Liver (tissue), 8 donors: ENCODE measurements at regions not wholly inside any gene's neighbourhood (a gene's known extent, or its start where the extent isn't known, plus 50 kb on each side); places are given as distances from the start of the nearest gene placed in this dataset.

ENCODE experiments used
- DNase-seq: peaks from one replicate; pipeline ENCODE4 v3.0.0-alpha.2; 2017; ENCODE audit warnings: low spot score
- H3K27ac ChIP-seq, 2 donors: one replicate each; pipeline ENCODE4 v1.7.0; 2013; ENCODE audit warnings: inconsistent platforms in 2 of 2, low read length in 2 of 2, control low read depth in 1 of 2, low read depth in 1 of 2, mild to moderate bottlenecking in 1 of 2
- H3K27me3 ChIP-seq, 4 donors: one replicate each; pipeline versions ENCODE4 v1.6.1 to v1.7.0; 2013; ENCODE audit warnings: low read length in 3 of 4, inconsistent platforms in 1 of 4, mild to moderate bottlenecking in 1 of 4, moderate library complexity in 1 of 4; ENCODE audit not compliant: control insufficient read depth in 4 of 4, insufficient read depth in 4 of 4
- H3K36me3 ChIP-seq, 4 donors: one replicate each; pipeline versions ENCODE4 v1.6.1 to v1.7.0; 2013; ENCODE audit warnings: low read length in 3 of 4, mild to moderate bottlenecking in 3 of 4, low read depth in 1 of 4, moderate library complexity in 1 of 4; ENCODE audit not compliant: control insufficient read depth in 4 of 4, insufficient read depth in 3 of 4
- H3K4me1 ChIP-seq, 4 donors: one replicate each; pipeline versions ENCODE4 v1.6.1 to v1.7.0; 2013; ENCODE audit warnings: low read length in 3 of 4, mild to moderate bottlenecking in 3 of 4, moderate library complexity in 1 of 4; ENCODE audit not compliant: control insufficient read depth in 4 of 4, insufficient read depth in 4 of 4
- H3K4me3 ChIP-seq, 3 donors: one replicate each; pipeline versions ENCODE4 v1.6.1 to v1.7.0; 2013; ENCODE audit warnings: low read length in 3 of 3, control low read depth in 1 of 3, low read depth in 1 of 3, mild to moderate bottlenecking in 1 of 3
- H3K9ac ChIP-seq, 2 donors: one replicate each; pipeline ENCODE4 v1.7.0; 2013; ENCODE audit warnings: low read length in 2 of 2, mild to moderate bottlenecking in 2 of 2, moderate library complexity in 2 of 2, control low read depth in 1 of 2, low read depth in 1 of 2
- H3K9me3 ChIP-seq, 4 donors: one replicate each; pipeline versions ENCODE4 v1.6.1 to v1.7.0; 2013; ENCODE audit warnings: low read length in 3 of 4; ENCODE audit not compliant: control insufficient read depth in 4 of 4
- EGR1 ChIP-seq, 2 donors: IDR thresholded peaks; 2 replicates each; pipeline ENCODE4 v1.6.1; 2016 to 2018; ENCODE audit warnings: antibody characterized with exemption in 2 of 2, low read depth in 2 of 2
- FOXA1 ChIP-seq: IDR thresholded peaks from 2 replicates; pipeline ENCODE4 v1.6.1; 2016; ENCODE audit warnings: antibody characterized with exemption
- FOXA2 ChIP-seq: IDR thresholded peaks from 2 replicates; pipeline ENCODE4 v1.6.1; 2016; ENCODE audit warnings: antibody characterized with exemption
- GABPA ChIP-seq, 2 donors: IDR thresholded peaks in 1 of 2; conservative IDR thresholded peaks in 1 of 2; 2 replicates each; pipeline ENCODE4 v1.6.1; 2016; ENCODE audit warnings: antibody characterized with exemption in 2 of 2, mild to moderate bottlenecking in 1 of 2, moderate library complexity in 1 of 2
- HNF4G ChIP-seq: IDR thresholded peaks from 2 replicates; pipeline ENCODE4 v1.6.1; 2016; ENCODE audit warnings: antibody characterized with exemption
- JUND ChIP-seq, 2 donors: IDR thresholded peaks; 2 replicates each; pipeline ENCODE4 v1.6.1; 2016; ENCODE audit warnings: antibody characterized with exemption in 2 of 2
- MAX ChIP-seq: IDR thresholded peaks from 2 replicates; pipeline ENCODE4 v1.6.1; 2016; ENCODE audit warnings: antibody characterized with exemption
- RAD21 ChIP-seq, 2 donors: IDR thresholded peaks; 2 replicates each; pipeline ENCODE4 v1.6.1; 2016; ENCODE audit warnings: antibody characterized with exemption in 2 of 2, mild to moderate bottlenecking in 2 of 2
- REST ChIP-seq: IDR thresholded peaks from 2 replicates; pipeline ENCODE4 v1.6.1; 2016; ENCODE audit warnings: antibody characterized with exemption, mild to moderate bottlenecking
- RXRA ChIP-seq, 2 donors: IDR thresholded peaks; 2 replicates each; pipeline ENCODE4 v1.6.1; 2017 to 2018; ENCODE audit warnings: antibody characterized with exemption in 2 of 2, mild to moderate bottlenecking in 1 of 2
- SP1 ChIP-seq: IDR thresholded peaks from 2 replicates; pipeline ENCODE4 v1.6.1; 2018; ENCODE audit warnings: antibody characterized with exemption, mild to moderate bottlenecking
- TAF1 ChIP-seq: conservative IDR thresholded peaks from 2 replicates; pipeline ENCODE4 v1.6.1; 2016; ENCODE audit warnings: antibody characterized with exemption, mild to moderate bottlenecking
- YY1 ChIP-seq: IDR thresholded peaks from 2 replicates; pipeline ENCODE4 v1.6.1; 2016; ENCODE audit warnings: antibody characterized with exemption, mild to moderate bottlenecking
- ZBTB33 ChIP-seq: IDR thresholded peaks from 2 replicates; pipeline ENCODE4 v1.6.1; 2016; ENCODE audit warnings: antibody characterized with exemption
- WGBS: extraction: QIAGEN DNeasy Blood & Tissue Kit; methylation state at CpG from one replicate; pipeline ENCODE4 v1.1.7; 2013; 5-methylcytosine and 5-hydroxymethylcytosine counted together
- TF ChIP-seq, protein P1 (sequence below): fragments of 150-350 bp; IDR thresholded peaks from 2 replicates; pipeline ENCODE4 v1.5.1; 2017; ENCODE audit warnings: improper control_type of control experiment, low read depth, low read length; ENCODE audit not compliant: missing input control
- TF ChIP-seq, protein P2 (sequence below): IDR thresholded peaks from 2 replicates; pipeline ENCODE4 v1.6.1; 2016; ENCODE audit warnings: antibody characterized with exemption
- donor health status: healthy.
- donor health status: healthy.
- donor health status: healthy.
- donor health status: healthy.
- donor health status: healthy.

GRCh38 chr6:28809947-28810658, 113.7 kb downstream of the TRIM27 start:
- TF ChIP-seq, protein P1, sequence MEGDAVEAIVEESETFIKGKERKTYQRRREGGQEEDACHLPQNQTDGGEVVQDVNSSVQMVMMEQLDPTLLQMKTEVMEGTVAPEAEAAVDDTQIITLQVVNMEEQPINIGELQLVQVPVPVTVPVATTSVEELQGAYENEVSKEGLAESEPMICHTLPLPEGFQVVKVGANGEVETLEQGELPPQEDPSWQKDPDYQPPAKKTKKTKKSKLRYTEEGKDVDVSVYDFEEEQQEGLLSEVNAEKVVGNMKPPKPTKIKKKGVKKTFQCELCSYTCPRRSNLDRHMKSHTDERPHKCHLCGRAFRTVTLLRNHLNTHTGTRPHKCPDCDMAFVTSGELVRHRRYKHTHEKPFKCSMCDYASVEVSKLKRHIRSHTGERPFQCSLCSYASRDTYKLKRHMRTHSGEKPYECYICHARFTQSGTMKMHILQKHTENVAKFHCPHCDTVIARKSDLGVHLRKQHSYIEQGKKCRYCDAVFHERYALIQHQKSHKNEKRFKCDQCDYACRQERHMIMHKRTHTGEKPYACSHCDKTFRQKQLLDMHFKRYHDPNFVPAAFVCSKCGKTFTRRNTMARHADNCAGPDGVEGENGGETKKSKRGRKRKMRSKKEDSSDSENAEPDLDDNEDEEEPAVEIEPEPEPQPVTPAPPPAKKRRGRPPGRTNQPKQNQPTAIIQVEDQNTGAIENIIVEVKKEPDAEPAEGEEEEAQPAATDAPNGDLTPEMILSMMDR, result no peak
- no peak for TF ChIP-seq FOXA1
- TF ChIP-seq ZBTB33, result no peak
- no peak for TF ChIP-seq TAF1
- TF ChIP-seq SP1, result no peak
- no peak for TF ChIP-seq YY1
- no peak for TF ChIP-seq MAX
- no peak for TF ChIP-seq JUND (IDR thresholded peaks at IDR 0.05)
- TF ChIP-seq RXRA (IDR thresholded peaks at IDR 0.05), result no peak
- TF ChIP-seq HNF4G, result no peak
- no peak for TF ChIP-seq RAD21 (IDR thresholded peaks at IDR 0.05)
- TF ChIP-seq, protein P2, sequence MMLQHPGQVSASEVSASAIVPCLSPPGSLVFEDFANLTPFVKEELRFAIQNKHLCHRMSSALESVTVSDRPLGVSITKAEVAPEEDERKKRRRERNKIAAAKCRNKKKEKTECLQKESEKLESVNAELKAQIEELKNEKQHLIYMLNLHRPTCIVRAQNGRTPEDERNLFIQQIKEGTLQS, result no peak
- no peak for TF ChIP-seq GABPA (IDR thresholded peaks at IDR 0.05 in 1 of 2, conservative IDR thresholded peaks at IDR 0.05 in 1 of 2)
- TF ChIP-seq FOXA2, result no peak
- H3K9me3 ChIP-seq, result no peaks in the 10 kb centered on the region
- no peak overlapping the region for H3K4me3 ChIP-seq
- no peaks in the 10 kb centered on the region for H3K36me3 ChIP-seq
- no peak overlapping the region for H3K27ac ChIP-seq
- no peak for DNase-seq
- no peak overlapping the region for H3K9ac ChIP-seq
- 7% methylated on average over 33 of the region's 33 CpGs for WGBS
- H3K27me3 ChIP-seq, result peaks cover under 1 to 38% (median 21%) of the 10 kb centered on the region in 4 donors
- H3K4me1 ChIP-seq, result peaks cover 0 to 1% (median 0%) of the 10 kb centered on the region in 4 donors

GRCh38 chr6:28810659-28811053, 113.1 kb downstream of the TRIM27 start:
- no peak for DNase-seq
- TF ChIP-seq RXRA (IDR thresholded peaks at IDR 0.05) (no peak), MAX (no peak), ZBTB33 (no peak), GABPA (IDR thresholded peaks at IDR 0.05 in 1 of 2, conservative IDR thresholded peaks at IDR 0.05 in 1 of 2) (no peak), TAF1 (no peak), HNF4G (no peak), FOXA1 (no peak), YY1 (no peak), EGR1 (IDR thresholded peaks at IDR 0.05; ENCODE audit: low read depth in 2 of 2) (no peak), REST (no peak), JUND (IDR thresholded peaks at IDR 0.05) (no peak)
- TF ChIP-seq, protein P2, result no peak
- Histone ChIP-seq H3K9ac (no peak overlapping the region), H3K36me3 (no peaks in the 10 kb centered on the region), H3K4me3 (no peak overlapping the region), H3K9me3 (no peaks in the 10 kb centered on the region), H3K27me3 (peaks cover 4 to 43% (median 23%) of the 10 kb centered on the region in 4 donors), H3K4me1 (peaks cover 0 to 1% (median 0%) of the 10 kb centered on the region in 4 donors), H3K27ac (no peak overlapping the region)
- 5% methylated on average over 14 of the region's 14 CpGs for WGBS
